Endothelial cell of umbilical vein (primary cell): ENCODE measurements at regions not wholly inside any gene's neighbourhood (a gene's known extent, or its start where the extent isn't known, plus 50 kb on each side); places are given as distances from the start of the nearest gene placed in this dataset.

Experiments used
- CTCF ChIP-seq, 2 donors: IDR thresholded peaks; 1 replicate in 1 of 2; 2 replicates in 1 of 2; pipeline ENCODE4 v1.5.1; 2011; ENCODE audit warnings: low read length in 2 of 2, mild to moderate bottlenecking in 2 of 2, moderate library complexity in 2 of 2, control low read depth in 1 of 2, inconsistent platforms in 1 of 2, low read depth in 1 of 2; ENCODE audit not compliant: insufficient read depth in 1 of 2; ENCODE audit errors: extremely low read depth in 1 of 2
- MAX ChIP-seq: IDR thresholded peaks from 2 replicates; pipeline ENCODE4 v1.6.1; 2011; ENCODE audit not compliant: insufficient read depth, insufficient read length

GRCh38 chr11:24311974-24312373, 184.9 kb upstream of the LUZP2 start:
- TF ChIP-seq CTCF (IDR thresholded peaks at IDR 0.05; ENCODE audit: extremely low read depth in 1 of 2, insufficient read depth in 1 of 2, low read depth in 1 of 2, low read length in 2 of 2) (no peak), MAX (no peak)
